ENCODE measurements at regions not wholly inside any gene's neighbourhood (a gene's known extent, or its start where the extent isn't known, plus 50 kb on each side); places are given as distances from the start of the nearest gene placed in this dataset.

GRCh38 chr11:70677232-70677916 lies 279.0 kb downstream of the CTTN start:
- WGBS (ENCODE audit: low lambda C conversion rate), result 63% methylated on average over 18 of the region's 19 CpGs
- H3K4me3 ChIP-seq (ENCODE audit: low read depth in 2 of 2, low read length in 1 of 2), result no peak overlapping the region
- no peaks in the 10 kb centered on the region; a peak in 1 of 4 replicates for H3K4me1 ChIP-seq (ENCODE audit: control insufficient read depth in 1 of 2, insufficient read depth in 2 of 2, low read depth in 1 of 2, low read length in 1 of 2)
- no peak overlapping the region for H3K9ac ChIP-seq
- ChIA-PET CTCF (no interaction called here), POLR2A (no interaction called here)
- no peak for TF ChIP-seq RAD21 (IDR thresholded peaks at IDR 0.05; ENCODE audit: low read length)
- TF ChIP-seq YY1 (IDR thresholded peaks at IDR 0.05; ENCODE audit: low read depth), result no peak
- no peak for TF ChIP-seq FOXJ3 (CRISPR knock-in tag; IDR thresholded peaks at IDR 0.05)
- TF ChIP-seq GATA2 (CRISPR knock-in tag; IDR thresholded peaks at IDR 0.05), result no peak
- TF ChIP-seq SMC3 (IDR thresholded peaks at IDR 0.05; ENCODE audit: low read depth, low read length), result no peak
- no peak for TF ChIP-seq FOXM1 (IDR thresholded peaks at IDR 0.05; ENCODE audit: low read depth)
- TF ChIP-seq TCF12 (IDR thresholded peaks at IDR 0.05), result no peak
- no peak for TF ChIP-seq TEAD4 (IDR thresholded peaks at IDR 0.05; ENCODE audit: borderline replicate concordance, insufficient read depth)
- no peak for TF ChIP-seq JUND (IDR thresholded peaks at IDR 0.05)
- TF ChIP-seq, protein P1, sequence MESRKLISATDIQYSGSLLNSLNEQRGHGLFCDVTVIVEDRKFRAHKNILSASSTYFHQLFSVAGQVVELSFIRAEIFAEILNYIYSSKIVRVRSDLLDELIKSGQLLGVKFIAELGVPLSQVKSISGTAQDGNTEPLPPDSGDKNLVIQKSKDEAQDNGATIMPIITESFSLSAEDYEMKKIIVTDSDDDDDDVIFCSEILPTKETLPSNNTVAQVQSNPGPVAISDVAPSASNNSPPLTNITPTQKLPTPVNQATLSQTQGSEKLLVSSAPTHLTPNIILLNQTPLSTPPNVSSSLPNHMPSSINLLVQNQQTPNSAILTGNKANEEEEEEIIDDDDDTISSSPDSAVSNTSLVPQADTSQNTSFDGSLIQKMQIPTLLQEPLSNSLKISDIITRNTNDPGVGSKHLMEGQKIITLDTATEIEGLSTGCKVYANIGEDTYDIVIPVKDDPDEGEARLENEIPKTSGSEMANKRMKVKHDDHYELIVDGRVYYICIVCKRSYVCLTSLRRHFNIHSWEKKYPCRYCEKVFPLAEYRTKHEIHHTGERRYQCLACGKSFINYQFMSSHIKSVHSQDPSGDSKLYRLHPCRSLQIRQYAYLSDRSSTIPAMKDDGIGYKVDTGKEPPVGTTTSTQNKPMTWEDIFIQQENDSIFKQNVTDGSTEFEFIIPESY (IDR thresholded peaks at IDR 0.05; ENCODE audit: borderline replicate concordance, low read depth), result no peak
- no peak for TF ChIP-seq RFX5 (IDR thresholded peaks at IDR 0.05; ENCODE audit: low read length)
- no peak for TF ChIP-seq NRF1 (IDR thresholded peaks at IDR 0.05; ENCODE audit: low read depth, low read length)
- TF ChIP-seq FOSL2 (IDR thresholded peaks at IDR 0.05; ENCODE audit: borderline replicate concordance, low read depth), result no peak
- no peak for TF ChIP-seq EZH2phosphoT487 (IDR thresholded peaks at IDR 0.05; ENCODE audit: borderline replicate concordance, low read depth)
- TF ChIP-seq CHD2 (IDR thresholded peaks at IDR 0.05; ENCODE audit: low read length, partially characterized antibody), result no peak
- no peak for TF ChIP-seq MXI1 (IDR thresholded peaks at IDR 0.05; ENCODE audit: low read depth, low read length)
- TF ChIP-seq, protein P2, sequence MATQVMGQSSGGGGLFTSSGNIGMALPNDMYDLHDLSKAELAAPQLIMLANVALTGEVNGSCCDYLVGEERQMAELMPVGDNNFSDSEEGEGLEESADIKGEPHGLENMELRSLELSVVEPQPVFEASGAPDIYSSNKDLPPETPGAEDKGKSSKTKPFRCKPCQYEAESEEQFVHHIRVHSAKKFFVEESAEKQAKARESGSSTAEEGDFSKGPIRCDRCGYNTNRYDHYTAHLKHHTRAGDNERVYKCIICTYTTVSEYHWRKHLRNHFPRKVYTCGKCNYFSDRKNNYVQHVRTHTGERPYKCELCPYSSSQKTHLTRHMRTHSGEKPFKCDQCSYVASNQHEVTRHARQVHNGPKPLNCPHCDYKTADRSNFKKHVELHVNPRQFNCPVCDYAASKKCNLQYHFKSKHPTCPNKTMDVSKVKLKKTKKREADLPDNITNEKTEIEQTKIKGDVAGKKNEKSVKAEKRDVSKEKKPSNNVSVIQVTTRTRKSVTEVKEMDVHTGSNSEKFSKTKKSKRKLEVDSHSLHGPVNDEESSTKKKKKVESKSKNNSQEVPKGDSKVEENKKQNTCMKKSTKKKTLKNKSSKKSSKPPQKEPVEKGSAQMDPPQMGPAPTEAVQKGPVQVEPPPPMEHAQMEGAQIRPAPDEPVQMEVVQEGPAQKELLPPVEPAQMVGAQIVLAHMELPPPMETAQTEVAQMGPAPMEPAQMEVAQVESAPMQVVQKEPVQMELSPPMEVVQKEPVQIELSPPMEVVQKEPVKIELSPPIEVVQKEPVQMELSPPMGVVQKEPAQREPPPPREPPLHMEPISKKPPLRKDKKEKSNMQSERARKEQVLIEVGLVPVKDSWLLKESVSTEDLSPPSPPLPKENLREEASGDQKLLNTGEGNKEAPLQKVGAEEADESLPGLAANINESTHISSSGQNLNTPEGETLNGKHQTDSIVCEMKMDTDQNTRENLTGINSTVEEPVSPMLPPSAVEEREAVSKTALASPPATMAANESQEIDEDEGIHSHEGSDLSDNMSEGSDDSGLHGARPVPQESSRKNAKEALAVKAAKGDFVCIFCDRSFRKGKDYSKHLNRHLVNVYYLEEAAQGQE (IDR thresholded peaks at IDR 0.05; ENCODE audit: low read depth, low read length), result no peak
- TF ChIP-seq RCOR1 (IDR thresholded peaks at IDR 0.05; ENCODE audit: low read length), result no peak
- no peak for TF ChIP-seq TAF1 (IDR thresholded peaks at IDR 0.05; ENCODE audit: borderline replicate concordance, low read depth, low read length)
- no peak for TF ChIP-seq USF2 (IDR thresholded peaks at IDR 0.05; ENCODE audit: borderline replicate concordance, low read depth, low read length)
- H3K27me3 ChIP-seq (ENCODE audit: insufficient read depth), result no peaks in the 10 kb centered on the region
- H3K4me2 ChIP-seq, result no peak overlapping the region
- no peak overlapping the region for H2AFZ ChIP-seq (ENCODE audit: low read depth)
- no peaks in the 10 kb centered on the region for H3K79me2 ChIP-seq (ENCODE audit: insufficient read depth)
- no peak for DNase-seq
- H4K20me1 ChIP-seq (ENCODE audit: insufficient read depth), result no peaks in the 10 kb centered on the region
- no peaks in the 10 kb centered on the region for H3F3A ChIP-seq (replicated peaks; ENCODE audit: insufficient read depth)
- no peaks in the 10 kb centered on the region for H3K36me3 ChIP-seq (replicated peaks in 1 of 2; ENCODE audit: control insufficient read depth in 1 of 2, insufficient read depth in 2 of 2, low read length in 1 of 2)
- H3K9me2 ChIP-seq, result no peaks in the 10 kb centered on the region
- no peaks in the 10 kb centered on the region for H3K9me3 ChIP-seq
- no peak overlapping the region for H3K27ac ChIP-seq (ENCODE audit: low read depth in 2 of 2, low read length in 1 of 2)

Measured in SK-N-SH (cell line).